GM23338 (cell line): ENCODE measurements at regions not wholly inside any gene's neighbourhood (a gene's known extent, or its start where the extent isn't known, plus 50 kb on each side); places are given as distances from the start of the nearest gene placed in this dataset.

Source experiments
- ATAC-seq: fragments of 200-7000 bp; cut with Tn5 transposase; 3 replicates; pipeline ENCODE4 v1.9.1; 2020
- DNase-seq: peaks from one replicate; pipeline ENCODE4 v3.0.0-alpha.2; 2015; ENCODE audit warnings: low spot score
- H2AFZ ChIP-seq: fragments of 200-600 bp; sonication (generic); 2 replicates; pipeline ENCODE4 v1.8.0; 2016; ENCODE audit warnings: antibody characterized with exemption, mild to moderate bottlenecking, moderate library complexity
- H3F3A ChIP-seq: fragments of 200-600 bp; sonication (generic); replicated peaks from 2 replicates; pipeline ENCODE4 v1.8.0; 2017; ENCODE audit warnings: antibody characterized with exemption, mixed run types, low read depth
- H3K27ac ChIP-seq: fragments of 200-600 bp; sonication (generic); 2 replicates; pipeline ENCODE4 v1.6.1; 2016; ENCODE audit warnings: low read depth
- H3K27me3 ChIP-seq: fragments of 200-600 bp; sonication (generic); 2 replicates; pipeline ENCODE4 v1.8.0; 2016; ENCODE audit warnings: mild to moderate bottlenecking, mixed run types, moderate library complexity; ENCODE audit not compliant: insufficient read depth
- H3K36me3 ChIP-seq: fragments of 200-600 bp; sonication (generic); 2 replicates; pipeline ENCODE4 v1.8.0; 2016; ENCODE audit warnings: mild to moderate bottlenecking; ENCODE audit not compliant: insufficient read depth
- H3K4me1 ChIP-seq: fragments of 200-600 bp; sonication (generic); 2 replicates; pipeline ENCODE4 v1.8.0; 2016; ENCODE audit warnings: mild to moderate bottlenecking, moderate library complexity; ENCODE audit not compliant: insufficient read depth
- H3K4me2 ChIP-seq: fragments of 200-600 bp; sonication (generic); 2 replicates; pipeline ENCODE4 v1.7.1; 2017; ENCODE audit warnings: mixed run types
- H3K4me3 ChIP-seq: fragments of 200-600 bp; sonication (generic); 2 replicates; pipeline ENCODE4 v1.6.1; 2016; ENCODE audit warnings: mixed run types
- H3K79me2 ChIP-seq: fragments of 200-600 bp; sonication (generic); replicated peaks from 2 replicates; pipeline ENCODE4 v1.8.0; 2017; ENCODE audit warnings: mild to moderate bottlenecking; ENCODE audit not compliant: insufficient read depth
- H3K9me2 ChIP-seq: fragments of 200-600 bp; sonication (generic); 2 replicates; pipeline ENCODE4 v1.8.0; 2017; ENCODE audit not compliant: insufficient read depth
- H4K20me1 ChIP-seq: fragments of 200-600 bp; sonication (generic); replicated peaks from 2 replicates; pipeline ENCODE4 v1.8.0; 2017; ENCODE audit warnings: mild to moderate bottlenecking; ENCODE audit not compliant: insufficient read depth
- H3K27ac Mint-ChIP-seq: 2 replicates; pipeline ENCODE4 v1.8.0; 2020; ENCODE audit warnings: inconsistent platforms, mild to moderate bottlenecking, moderate library complexity, mixed read lengths
- H3K27me3 Mint-ChIP-seq: 3 replicates; pipeline ENCODE4 v1.8.0; 2022; ENCODE audit warnings: low read depth, mild to moderate bottlenecking, moderate library complexity, mixed read lengths, inconsistent platforms; ENCODE audit not compliant: insufficient read depth, poor library complexity
- H3K36me3 Mint-ChIP-seq: 3 replicates; pipeline ENCODE4 v1.8.0; 2021; ENCODE audit warnings: low read depth, mild to moderate bottlenecking, inconsistent platforms, moderate library complexity, mixed read lengths
- H3K4me1 Mint-ChIP-seq: 3 replicates; pipeline ENCODE4 v1.8.0; 2020; ENCODE audit warnings: mild to moderate bottlenecking, inconsistent platforms, mixed read lengths
- H3K4me3 Mint-ChIP-seq: 3 replicates; pipeline ENCODE4 v1.8.0; 2021; ENCODE audit warnings: moderate library complexity, mild to moderate bottlenecking, inconsistent platforms, mixed read lengths
- H3K9me3 Mint-ChIP-seq: 3 replicates; pipeline ENCODE4 v1.8.0; 2020; ENCODE audit warnings: moderate library complexity, mild to moderate bottlenecking, inconsistent platforms, mixed read lengths
- CTCF ChIP-seq, 2 experiments: fragments of 200-600 bp in 1 of 2; sonication (generic) in 1 of 2; conservative IDR thresholded peaks; 2 replicates each; pipeline versions ENCODE4 v1.5.1 to v1.6.1; 2016 to 2017; ENCODE audit warnings: antibody characterized with exemption in 2 of 2, low read depth in 2 of 2, mild to moderate bottlenecking in 2 of 2, moderate library complexity in 1 of 2
- EZH2 ChIP-seq: fragments of 200-600 bp; sonication (generic); IDR thresholded peaks from one replicate; pipeline ENCODE4 v1.8.0; 2017; ENCODE audit warnings: antibody characterized with exemption, mild to moderate bottlenecking, low read depth; ENCODE audit not compliant: unreplicated experiment
- POLR2AphosphoS5 ChIP-seq: IDR thresholded peaks from 2 replicates; pipeline ENCODE4 v1.6.1; 2016; ENCODE audit warnings: antibody characterized with exemption, low read depth
- ZNF114 ChIP-seq: fragments of 250-450 bp; sonication (Bioruptor Pico); IDR thresholded peaks from 2 replicates; pipeline ENCODE4 v1.5.0; 2020; ENCODE audit warnings: mild to moderate bottlenecking, moderate library complexity
- ZNF331 ChIP-seq: fragments of 250-450 bp; sonication (Bioruptor Pico); IDR thresholded peaks from 2 replicates; pipeline ENCODE4 v1.5.0; 2020; ENCODE audit warnings: low read depth, mild to moderate bottlenecking, moderate library complexity
- TF ChIP-seq, protein P1 (sequence below): fragments of 250-450 bp; sonication (Bioruptor Pico); IDR thresholded peaks from 2 replicates; pipeline ENCODE4 v1.5.0; 2020; ENCODE audit warnings: mild to moderate bottlenecking, moderate library complexity
- TF ChIP-seq, protein P2 (sequence below): IDR thresholded peaks from 2 replicates; pipeline ENCODE4 v1.6.1; 2016; ENCODE audit warnings: antibody characterized with exemption

GRCh38 chr15:47402829-47403228 lies 314.5 kb upstream of the SEMA6D start (continued):
- TF ChIP-seq, protein P1, sequence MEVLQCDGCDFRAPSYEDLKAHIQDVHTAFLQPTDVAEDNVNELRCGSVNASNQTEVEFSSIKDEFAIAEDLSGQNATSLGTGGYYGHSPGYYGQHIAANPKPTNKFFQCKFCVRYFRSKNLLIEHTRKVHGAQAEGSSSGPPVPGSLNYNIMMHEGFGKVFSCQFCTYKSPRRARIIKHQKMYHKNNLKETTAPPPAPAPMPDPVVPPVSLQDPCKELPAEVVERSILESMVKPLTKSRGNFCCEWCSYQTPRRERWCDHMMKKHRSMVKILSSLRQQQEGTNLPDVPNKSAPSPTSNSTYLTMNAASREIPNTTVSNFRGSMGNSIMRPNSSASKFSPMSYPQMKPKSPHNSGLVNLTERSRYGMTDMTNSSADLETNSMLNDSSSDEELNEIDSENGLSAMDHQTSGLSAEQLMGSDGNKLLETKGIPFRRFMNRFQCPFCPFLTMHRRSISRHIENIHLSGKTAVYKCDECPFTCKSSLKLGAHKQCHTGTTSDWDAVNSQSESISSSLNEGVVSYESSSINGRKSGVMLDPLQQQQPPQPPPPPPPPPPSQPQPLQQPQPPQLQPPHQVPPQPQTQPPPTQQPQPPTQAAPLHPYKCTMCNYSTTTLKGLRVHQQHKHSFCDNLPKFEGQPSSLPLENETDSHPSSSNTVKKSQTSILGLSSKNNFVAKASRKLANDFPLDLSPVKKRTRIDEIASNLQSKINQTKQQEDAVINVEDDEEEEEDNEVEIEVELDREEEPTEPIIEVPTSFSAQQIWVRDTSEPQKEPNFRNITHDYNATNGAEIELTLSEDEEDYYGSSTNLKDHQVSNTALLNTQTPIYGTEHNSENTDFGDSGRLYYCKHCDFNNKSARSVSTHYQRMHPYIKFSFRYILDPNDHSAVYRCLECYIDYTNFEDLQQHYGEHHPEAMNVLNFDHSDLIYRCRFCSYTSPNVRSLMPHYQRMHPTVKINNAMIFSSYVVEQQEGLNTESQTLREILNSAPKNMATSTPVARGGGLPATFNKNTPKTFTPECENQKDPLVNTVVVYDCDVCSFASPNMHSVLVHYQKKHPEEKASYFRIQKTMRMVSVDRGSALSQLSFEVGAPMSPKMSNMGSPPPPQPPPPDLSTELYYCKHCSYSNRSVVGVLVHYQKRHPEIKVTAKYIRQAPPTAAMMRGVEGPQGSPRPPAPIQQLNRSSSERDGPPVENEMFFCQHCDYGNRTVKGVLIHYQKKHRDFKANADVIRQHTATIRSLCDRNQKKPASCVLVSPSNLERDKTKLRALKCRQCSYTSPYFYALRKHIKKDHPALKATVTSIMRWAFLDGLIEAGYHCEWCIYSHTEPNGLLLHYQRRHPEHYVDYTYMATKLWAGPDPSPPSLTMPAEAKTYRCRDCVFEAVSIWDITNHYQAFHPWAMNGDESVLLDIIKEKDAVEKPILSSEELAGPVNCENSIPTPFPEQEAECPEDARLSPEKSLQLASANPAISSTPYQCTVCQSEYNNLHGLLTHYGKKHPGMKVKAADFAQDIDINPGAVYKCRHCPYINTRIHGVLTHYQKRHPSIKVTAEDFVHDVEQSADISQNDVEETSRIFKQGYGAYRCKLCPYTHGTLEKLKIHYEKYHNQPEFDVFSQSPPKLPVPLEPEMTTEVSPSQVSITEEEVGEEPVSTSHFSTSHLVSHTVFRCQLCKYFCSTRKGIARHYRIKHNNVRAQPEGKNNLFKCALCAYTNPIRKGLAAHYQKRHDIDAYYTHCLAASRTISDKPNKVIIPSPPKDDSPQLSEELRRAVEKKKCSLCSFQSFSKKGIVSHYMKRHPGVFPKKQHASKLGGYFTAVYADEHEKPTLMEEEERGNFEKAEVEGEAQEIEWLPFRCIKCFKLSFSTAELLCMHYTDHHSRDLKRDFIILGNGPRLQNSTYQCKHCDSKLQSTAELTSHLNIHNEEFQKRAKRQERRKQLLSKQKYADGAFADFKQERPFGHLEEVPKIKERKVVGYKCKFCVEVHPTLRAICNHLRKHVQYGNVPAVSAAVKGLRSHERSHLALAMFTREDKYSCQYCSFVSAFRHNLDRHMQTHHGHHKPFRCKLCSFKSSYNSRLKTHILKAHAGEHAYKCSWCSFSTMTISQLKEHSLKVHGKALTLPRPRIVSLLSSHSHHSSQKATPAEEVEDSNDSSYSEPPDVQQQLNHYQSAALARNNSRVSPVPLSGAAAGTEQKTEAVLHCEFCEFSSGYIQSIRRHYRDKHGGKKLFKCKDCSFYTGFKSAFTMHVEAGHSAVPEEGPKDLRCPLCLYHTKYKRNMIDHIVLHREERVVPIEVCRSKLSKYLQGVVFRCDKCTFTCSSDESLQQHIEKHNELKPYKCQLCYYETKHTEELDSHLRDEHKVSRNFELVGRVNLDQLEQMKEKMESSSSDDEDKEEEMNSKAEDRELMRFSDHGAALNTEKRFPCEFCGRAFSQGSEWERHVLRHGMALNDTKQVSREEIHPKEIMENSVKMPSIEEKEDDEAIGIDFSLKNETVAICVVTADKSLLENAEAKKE: no peak
- TF ChIP-seq ZNF114 (CRISPR knock-in tag) (no peak), EZH2 (no peak)

- no peaks in the 10 kb centered on the region for H3K27me3 ChIP-seq
- no peak overlapping the region for H3K4me2 ChIP-seq
- no peak overlapping the region for H2AFZ ChIP-seq
- no peak overlapping the region for H3K27ac Mint-ChIP-seq
- H3K4me1 Mint-ChIP-seq: peaks cover 42% of the 10 kb centered on the region
- DNase-seq: peak; percentile 16
- no peaks in the 10 kb centered on the region for H3K36me3 Mint-ChIP-seq
- H3K36me3 ChIP-seq: no peaks in the 10 kb centered on the region
- H4K20me1 ChIP-seq: no peaks in the 10 kb centered on the region
- H3K27ac ChIP-seq: no peak overlapping the region
- no peak overlapping the region; the same call in 2 of the 3 replicates for H3K4me3 Mint-ChIP-seq
- ATAC-seq: peak; percentile 43
- 0 out of 2 replicates have a peak, but pooled peaks cover 4% of the 10 kb centered on the region for H3K9me2 ChIP-seq
- H3K4me3 ChIP-seq: no peak overlapping the region
- H3K9me3 Mint-ChIP-seq: no peaks in the 10 kb centered on the region; the same call in 2 of the 3 replicates
- peaks cover 33% of the 10 kb centered on the region for H3K4me1 ChIP-seq
- H3K79me2 ChIP-seq: no peaks in the 10 kb centered on the region
- H3F3A ChIP-seq: no peaks in the 10 kb centered on the region
- H3K27me3 Mint-ChIP-seq: peaks cover 5% of the 10 kb centered on the region
- TF ChIP-seq, protein P2, sequence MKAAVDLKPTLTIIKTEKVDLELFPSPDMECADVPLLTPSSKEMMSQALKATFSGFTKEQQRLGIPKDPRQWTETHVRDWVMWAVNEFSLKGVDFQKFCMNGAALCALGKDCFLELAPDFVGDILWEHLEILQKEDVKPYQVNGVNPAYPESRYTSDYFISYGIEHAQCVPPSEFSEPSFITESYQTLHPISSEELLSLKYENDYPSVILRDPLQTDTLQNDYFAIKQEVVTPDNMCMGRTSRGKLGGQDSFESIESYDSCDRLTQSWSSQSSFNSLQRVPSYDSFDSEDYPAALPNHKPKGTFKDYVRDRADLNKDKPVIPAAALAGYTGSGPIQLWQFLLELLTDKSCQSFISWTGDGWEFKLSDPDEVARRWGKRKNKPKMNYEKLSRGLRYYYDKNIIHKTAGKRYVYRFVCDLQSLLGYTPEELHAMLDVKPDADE: no peak
- TF ChIP-seq CTCF (conservative IDR thresholded peaks at IDR 0.05; ENCODE audit: low read depth in 2 of 2) (no peak), ZNF331 (CRISPR knock-in tag) (no peak), ZNF114 (CRISPR knock-in tag) (no peak), POLR2AphosphoS5 (no peak)
- TF ChIP-seq, protein P1: no peak
Observed at GRCh38 chr15:47404877-47405276, 312.4 kb upstream of the SEMA6D start.
